Caco-2 (cell line): ENCODE measurements at regions not wholly inside any gene's neighbourhood (a gene's known extent, or its start where the extent isn't known, plus 50 kb on each side); places are given as distances from the start of the nearest gene placed in this dataset.

ENCODE experiments used
- BruUV-seq: library from RNA; stranded (reverse); fragments of 400-500 nt; replicated peaks from 2 replicates; lab custom pipeline; 2021; lab: Mats Ljungman, UMichigan
- CTCF ChIA-PET: fragments of 300-600 bp; sonication (Branson Sonifier 250); formaldehyde crosslinking; loops from one replicate; lab custom pipeline; 2022; ENCODE audit warnings: antibody characterized with exemption; lab: Charles Lee
- POLR2A ChIA-PET: fragments of 300-600 bp; sonication (Branson Sonifier 250); formaldehyde crosslinking; loops from one replicate; lab custom pipeline; 2022; ENCODE audit warnings: antibody characterized with exemption; lab: Charles Lee
- DNase-seq, 2 experiments: peaks; one replicate each; pipeline versions ENCODE4 v3.0.0 to v3.0.0-alpha.2; 2020 to 2022
- H3K27me3 ChIP-seq: replicated peaks from 2 replicates; pipeline ENCODE4 v1.6.0; 2011; ENCODE audit warnings: low read length; ENCODE audit not compliant: control insufficient read depth, insufficient read depth
- H3K36me3 ChIP-seq: 2 replicates; pipeline ENCODE4 v1.5.1; 2011; ENCODE audit warnings: low read length; ENCODE audit not compliant: control insufficient read depth, insufficient read depth
- H3K4me1 ChIP-seq: fragments of 250-450 bp; sonication (Bioruptor Pico); 2 replicates; pipeline ENCODE4 v1.5.1; 2020; ENCODE audit warnings: mild to moderate bottlenecking
- H3K4me3 ChIP-seq: 2 replicates; pipeline ENCODE4 v1.5.1; 2011; ENCODE audit warnings: low read depth, mild to moderate bottlenecking, control low read depth, low read length
- H3K9me3 ChIP-seq: fragments of 250-450 bp; sonication (Bioruptor Pico); 2 replicates; pipeline ENCODE4 v1.5.1; 2020; ENCODE audit warnings: mild to moderate bottlenecking, moderate library complexity
- H3K27ac Mint-ChIP-seq: one replicate; pipeline ENCODE4 v1.8.0; 2022; ENCODE audit warnings: mixed read lengths; ENCODE audit not compliant: unreplicated experiment
- H3K27me3 Mint-ChIP-seq: one replicate; pipeline ENCODE4 v1.8.0; 2022; ENCODE audit warnings: mixed read lengths; ENCODE audit not compliant: insufficient read depth, unreplicated experiment
- H3K36me3 Mint-ChIP-seq: one replicate; pipeline ENCODE4 v1.8.0; 2022; ENCODE audit warnings: mild to moderate bottlenecking, mixed read lengths; ENCODE audit not compliant: insufficient read depth, unreplicated experiment
- H3K4me1 Mint-ChIP-seq: one replicate; pipeline ENCODE4 v1.8.0; 2022; ENCODE audit warnings: low read depth, mixed read lengths; ENCODE audit not compliant: unreplicated experiment
- H3K4me3 Mint-ChIP-seq: one replicate; pipeline ENCODE4 v1.8.0; 2022; ENCODE audit warnings: mild to moderate bottlenecking, moderate library complexity, mixed read lengths; ENCODE audit not compliant: unreplicated experiment
- H3K9me3 Mint-ChIP-seq: one replicate; pipeline ENCODE4 v1.8.0; 2022; ENCODE audit warnings: mixed read lengths; ENCODE audit not compliant: unreplicated experiment
- intact Hi-C: fragments of 100-400 bp; cut with micrococcal nuclease; formaldehyde crosslinking; loops from one replicate; pipeline ENCODE4 v1.10.0; 2022; ENCODE audit not compliant: unreplicated experiment
- TF ChIP-seq, protein P1 (sequence below), 2 experiments: fragments of 200-600 bp in 1 of 2; IDR thresholded peaks; 1 replicate in 1 of 2; 2 replicates in 1 of 2; pipeline versions ENCODE4 v1.5.1 to v1.8.0; 2011 to 2022; ENCODE audit warnings: antibody characterized with exemption in 1 of 2, control low read depth in 1 of 2, inconsistent platforms in 1 of 2, low read depth in 1 of 2, low read length in 1 of 2, mild to moderate bottlenecking in 1 of 2, moderate library complexity in 1 of 2; ENCODE audit not compliant: insufficient read depth in 1 of 2, severe bottlenecking in 1 of 2, unreplicated experiment in 1 of 2

DNA sequence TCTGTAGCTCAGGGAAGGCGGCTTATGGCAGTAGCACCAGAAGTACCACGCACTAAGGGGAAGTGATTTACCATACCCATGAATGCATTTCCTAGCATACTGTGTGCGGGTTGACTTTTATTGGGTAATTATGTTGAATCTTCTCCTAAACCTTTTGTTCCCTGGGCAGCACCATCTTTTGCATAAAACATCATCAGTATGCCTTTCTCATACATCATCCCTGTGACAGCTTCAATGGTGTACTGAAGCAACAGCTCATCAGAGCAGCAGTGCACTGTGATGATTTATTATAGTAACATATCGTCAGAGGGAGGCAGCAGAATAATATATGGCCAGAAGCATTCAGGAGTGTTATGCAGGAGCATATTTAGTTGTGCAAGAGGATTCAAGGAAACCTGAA lies 204.9 kb downstream of the CDH7 start:
- ChIA-PET POLR2A (no interaction called here), CTCF (no interaction called here)
- Histone ChIP-seq H3K27me3 (no peaks in the 10 kb centered on the region), H3K9me3 (no peaks in the 10 kb centered on the region), H3K4me1 (no peaks in the 10 kb centered on the region), H3K4me3 (no peak overlapping the region), H3K36me3 (no peaks in the 10 kb centered on the region)
- Mint-ChIP-seq H3K36me3 (no peaks in the 10 kb centered on the region), H3K4me3 (no peak overlapping the region), H3K27ac (no peak overlapping the region), H3K27me3 (peaks cover 6% of the 10 kb centered on the region), H3K9me3 (no peaks in the 10 kb centered on the region), H3K4me1 (no peaks in the 10 kb centered on the region)
- TF ChIP-seq, protein P1, sequence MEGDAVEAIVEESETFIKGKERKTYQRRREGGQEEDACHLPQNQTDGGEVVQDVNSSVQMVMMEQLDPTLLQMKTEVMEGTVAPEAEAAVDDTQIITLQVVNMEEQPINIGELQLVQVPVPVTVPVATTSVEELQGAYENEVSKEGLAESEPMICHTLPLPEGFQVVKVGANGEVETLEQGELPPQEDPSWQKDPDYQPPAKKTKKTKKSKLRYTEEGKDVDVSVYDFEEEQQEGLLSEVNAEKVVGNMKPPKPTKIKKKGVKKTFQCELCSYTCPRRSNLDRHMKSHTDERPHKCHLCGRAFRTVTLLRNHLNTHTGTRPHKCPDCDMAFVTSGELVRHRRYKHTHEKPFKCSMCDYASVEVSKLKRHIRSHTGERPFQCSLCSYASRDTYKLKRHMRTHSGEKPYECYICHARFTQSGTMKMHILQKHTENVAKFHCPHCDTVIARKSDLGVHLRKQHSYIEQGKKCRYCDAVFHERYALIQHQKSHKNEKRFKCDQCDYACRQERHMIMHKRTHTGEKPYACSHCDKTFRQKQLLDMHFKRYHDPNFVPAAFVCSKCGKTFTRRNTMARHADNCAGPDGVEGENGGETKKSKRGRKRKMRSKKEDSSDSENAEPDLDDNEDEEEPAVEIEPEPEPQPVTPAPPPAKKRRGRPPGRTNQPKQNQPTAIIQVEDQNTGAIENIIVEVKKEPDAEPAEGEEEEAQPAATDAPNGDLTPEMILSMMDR (IDR thresholded peaks at IDR 0.05; ENCODE audit: insufficient read depth in 1 of 2, low read depth in 1 of 2, low read length in 1 of 2, severe bottlenecking in 1 of 2, unreplicated experiment in 1 of 2), result no peak
- no peak for DNase-seq
- BruUV-seq, result no TSS peak
- intact Hi-C loops, result no loop called here

DNA sequence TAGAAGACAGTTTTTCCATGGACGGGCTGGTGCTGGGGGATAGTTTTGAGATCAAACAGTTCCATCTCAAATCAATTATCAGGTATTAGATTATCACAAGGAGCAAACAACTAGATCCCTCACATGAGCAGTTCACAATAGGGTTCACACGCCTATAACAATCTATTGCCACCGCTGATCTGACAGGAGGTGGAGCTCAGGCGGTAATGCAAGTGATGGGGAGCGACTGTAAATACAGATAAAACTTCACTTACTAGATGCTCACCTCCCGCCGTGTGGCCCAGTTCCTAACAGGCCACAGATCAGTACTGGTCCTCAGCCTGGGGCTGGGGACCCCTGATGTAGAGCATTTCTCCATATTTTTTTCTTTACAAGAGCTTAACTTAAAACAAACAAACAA lies 203.6 kb downstream of the CDH7 start:
- ChIA-PET POLR2A (no interaction called here), CTCF (no interaction called here)
- Mint-ChIP-seq H3K27ac (no peak overlapping the region), H3K4me3 (no peak overlapping the region), H3K4me1 (no peaks in the 10 kb centered on the region), H3K27me3 (peaks cover 6% of the 10 kb centered on the region), H3K9me3 (no peaks in the 10 kb centered on the region), H3K36me3 (no peaks in the 10 kb centered on the region)
- Histone ChIP-seq H3K4me1 (no peaks in the 10 kb centered on the region), H3K36me3 (no peaks in the 10 kb centered on the region), H3K9me3 (no peaks in the 10 kb centered on the region), H3K27me3 (no peaks in the 10 kb centered on the region), H3K4me3 (no peak overlapping the region)
- intact Hi-C loops, result no loop called here
- no TSS peak for BruUV-seq
- DNase-seq, result no peak
- TF ChIP-seq, protein P1 (IDR thresholded peaks at IDR 0.05; ENCODE audit: insufficient read depth in 1 of 2, low read depth in 1 of 2, low read length in 1 of 2, severe bottlenecking in 1 of 2, unreplicated experiment in 1 of 2), result no peak

DNA sequence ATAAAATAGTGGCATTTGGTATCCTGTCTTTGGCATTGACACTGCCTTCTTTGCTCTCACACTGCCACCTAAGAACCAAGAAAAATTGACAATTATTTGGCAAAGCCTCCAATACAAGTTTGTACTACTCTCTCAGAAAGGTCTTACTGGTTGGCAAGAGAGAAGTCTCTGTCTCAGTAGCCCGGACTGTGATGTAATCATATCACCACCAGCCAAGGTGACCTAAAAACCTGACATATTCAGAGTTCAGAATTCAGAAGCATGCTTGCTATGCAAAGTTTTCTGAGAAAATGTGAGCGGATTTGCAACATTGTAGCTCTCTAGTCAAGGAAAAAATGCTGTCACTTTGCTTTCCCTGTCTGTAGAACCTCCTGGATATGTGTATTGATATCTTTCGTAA lies 196.0 kb downstream of the CDH7 start:
- Histone ChIP-seq H3K9me3 (no peaks in the 10 kb centered on the region), H3K4me3 (no peak overlapping the region), H3K36me3 (no peaks in the 10 kb centered on the region), H3K4me1 (no peaks in the 10 kb centered on the region), H3K27me3 (no peaks in the 10 kb centered on the region)
- ChIA-PET POLR2A (no interaction called here), CTCF (no interaction called here)
- no peaks in the 10 kb centered on the region for H3K9me3 Mint-ChIP-seq
- no peak overlapping the region for H3K27ac Mint-ChIP-seq
- DNase-seq, result no peak
- no peak overlapping the region for H3K4me3 Mint-ChIP-seq
- H3K4me1 Mint-ChIP-seq, result no peaks in the 10 kb centered on the region
- intact Hi-C loops, result no loop called here
- TF ChIP-seq, protein P1 (IDR thresholded peaks at IDR 0.05; ENCODE audit: insufficient read depth in 1 of 2, low read depth in 1 of 2, low read length in 1 of 2, severe bottlenecking in 1 of 2, unreplicated experiment in 1 of 2), result no peak
- no peaks in the 10 kb centered on the region for H3K36me3 Mint-ChIP-seq
- peaks cover 2% of the 10 kb centered on the region for H3K27me3 Mint-ChIP-seq
- no TSS peak for BruUV-seq
